Epithelial cell of esophagus (primary cell): ENCODE measurements at regions not wholly inside any gene's neighbourhood (a gene's known extent, or its start where the extent isn't known, plus 50 kb on each side); places are given as distances from the start of the nearest gene placed in this dataset.

Experiments used
- DNase-seq: peaks from one replicate; pipeline ENCODE4 v3.0.0; 2010; ENCODE audit warnings: low read depth
- H3K4me3 ChIP-seq: 2 replicates; pipeline ENCODE4 v1.5.1; 2011; ENCODE audit warnings: mild to moderate bottlenecking, low read length, control low read depth
- CTCF ChIP-seq: IDR thresholded peaks from 2 replicates; pipeline ENCODE4 v1.5.1; 2011; ENCODE audit warnings: low read depth, mild to moderate bottlenecking, low read length, control low read depth, inconsistent platforms; ENCODE audit not compliant: insufficient read depth; ENCODE audit errors: missing control alignments

- TF ChIP-seq CTCF = no peak
- no peak for DNase-seq
- H3K4me3 ChIP-seq = no peak overlapping the region
These were observed 262.1 kb downstream of the LRFN2 start for GRCh38 chr6:40325041-40325440.

GRCh38 chr6:40323881-40324634 is 263.1 kb downstream of the LRFN2 start:
- H3K4me3 ChIP-seq = no peak overlapping the region
- TF ChIP-seq CTCF = no peak
- no peak for DNase-seq

GRCh38 chr6:40322336-40322735 is 264.8 kb downstream of the LRFN2 start:
- TF ChIP-seq CTCF = no peak
- no peak overlapping the region for H3K4me3 ChIP-seq
- DNase-seq = no peak

- no peak overlapping the region for H3K4me3 ChIP-seq
- no peak for TF ChIP-seq CTCF
- no peak for DNase-seq
These were observed 265.5 kb downstream of the LRFN2 start for GRCh38 chr6:40321616-40322015.

GRCh38 chr6:40320947-40321346 is 266.2 kb downstream of the LRFN2 start:
- no peak for TF ChIP-seq CTCF
- DNase-seq = no peak
- H3K4me3 ChIP-seq = no peak overlapping the region

GRCh38 chr6:40320441-40320840 is 266.7 kb downstream of the LRFN2 start:
- H3K4me3 ChIP-seq = no peak overlapping the region
- DNase-seq = no peak
- no peak for TF ChIP-seq CTCF

- no peak overlapping the region for H3K4me3 ChIP-seq
- TF ChIP-seq CTCF = no peak
- no peak for DNase-seq
These were observed 268.0 kb downstream of the LRFN2 start for GRCh38 chr6:40319124-40319523.
